H1 (cell line): ENCODE measurements at regions not wholly inside any gene's neighbourhood (a gene's known extent, or its start where the extent isn't known, plus 50 kb on each side); places are given as distances from the start of the nearest gene placed in this dataset.

Experiments used
- JUND ChIP-seq: IDR thresholded peaks from 2 replicates; pipeline ENCODE4 v1.6.1; 2011; ENCODE audit warnings: mild to moderate bottlenecking, improper control_type of control experiment, low read length
- SRF ChIP-seq: IDR thresholded peaks from 2 replicates; pipeline ENCODE4 v1.6.1; 2011; ENCODE audit warnings: mild to moderate bottlenecking, low read depth, low read length, moderate library complexity
- TAF1 ChIP-seq: IDR thresholded peaks from 2 replicates; pipeline ENCODE4 v1.6.1; 2011; ENCODE audit warnings: mild to moderate bottlenecking, low read depth, low read length
- TAF7 ChIP-seq: optimal IDR thresholded peaks from 2 replicates; pipeline ENCODE3; 2011; ENCODE audit warnings: low read depth, mild to moderate bottlenecking, inconsistent platforms, low read length, moderate library complexity, borderline replicate concordance
- ZNF274 ChIP-seq: IDR thresholded peaks from 2 replicates; pipeline ENCODE4 v1.7.0; 2012; ENCODE audit warnings: low read length, borderline replicate concordance; ENCODE audit errors: extremely low read depth

DNA sequence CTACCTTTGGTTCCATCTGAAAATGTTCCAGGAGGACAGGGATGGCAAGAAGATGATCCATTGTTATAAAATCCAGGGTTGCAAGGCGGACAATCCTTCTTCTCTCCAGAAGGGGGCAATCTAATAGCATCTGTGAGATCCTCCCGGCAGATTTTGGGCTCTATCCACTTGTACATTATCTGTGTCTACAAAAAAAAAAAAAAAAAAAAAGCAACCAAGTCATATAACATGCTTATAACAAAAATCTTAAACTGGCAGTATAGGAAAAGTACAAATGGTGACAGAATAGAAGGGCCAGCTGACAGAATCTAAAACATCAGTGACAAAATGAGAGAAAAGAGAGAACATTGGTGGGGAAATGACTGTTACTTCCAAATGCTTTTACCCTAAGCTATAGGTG, 132.7 kb downstream of the ELAPOR2 start (continued):
- no peak for TF ChIP-seq JUND
- TF ChIP-seq SRF, result no peak
- no peak for TF ChIP-seq TAF7
- no peak for TF ChIP-seq TAF1
- TF ChIP-seq ZNF274, result no peak
